Right forelimb (tissue), 1 donor: ENCODE measurements at regions not wholly inside any gene's neighbourhood (a gene's known extent, or its start where the extent isn't known, plus 50 kb on each side); places are given as distances from the start of the nearest gene placed in this dataset.
A peak's percentile ranks its signal among the peaks of the same experiment; 100 is the strongest.

Experiments used
- DNase-seq: peaks from one replicate; pipeline ENCODE4 v3.0.0-alpha.2; 2018

DNA sequence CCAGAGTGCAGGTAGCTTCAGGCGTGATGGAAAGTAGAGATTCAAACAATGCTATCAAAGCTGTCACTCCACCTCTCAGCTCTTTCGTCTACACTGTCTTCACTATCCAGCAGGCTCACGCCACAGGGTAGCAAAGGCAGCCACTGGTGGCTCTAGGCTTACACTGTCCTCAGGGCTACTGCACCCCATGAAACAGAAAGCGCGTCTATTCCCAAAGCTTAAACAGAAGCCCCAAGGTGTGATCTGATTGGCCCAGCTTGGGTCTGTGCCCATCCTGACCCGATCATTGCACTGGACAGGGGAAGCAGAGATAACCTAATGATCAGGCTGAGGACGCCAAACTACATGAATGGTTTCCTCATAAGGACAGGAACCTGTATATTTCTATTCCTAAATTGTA lies 100.1 kb downstream of the PDCL3 start:
- no peak for DNase-seq

DNA sequence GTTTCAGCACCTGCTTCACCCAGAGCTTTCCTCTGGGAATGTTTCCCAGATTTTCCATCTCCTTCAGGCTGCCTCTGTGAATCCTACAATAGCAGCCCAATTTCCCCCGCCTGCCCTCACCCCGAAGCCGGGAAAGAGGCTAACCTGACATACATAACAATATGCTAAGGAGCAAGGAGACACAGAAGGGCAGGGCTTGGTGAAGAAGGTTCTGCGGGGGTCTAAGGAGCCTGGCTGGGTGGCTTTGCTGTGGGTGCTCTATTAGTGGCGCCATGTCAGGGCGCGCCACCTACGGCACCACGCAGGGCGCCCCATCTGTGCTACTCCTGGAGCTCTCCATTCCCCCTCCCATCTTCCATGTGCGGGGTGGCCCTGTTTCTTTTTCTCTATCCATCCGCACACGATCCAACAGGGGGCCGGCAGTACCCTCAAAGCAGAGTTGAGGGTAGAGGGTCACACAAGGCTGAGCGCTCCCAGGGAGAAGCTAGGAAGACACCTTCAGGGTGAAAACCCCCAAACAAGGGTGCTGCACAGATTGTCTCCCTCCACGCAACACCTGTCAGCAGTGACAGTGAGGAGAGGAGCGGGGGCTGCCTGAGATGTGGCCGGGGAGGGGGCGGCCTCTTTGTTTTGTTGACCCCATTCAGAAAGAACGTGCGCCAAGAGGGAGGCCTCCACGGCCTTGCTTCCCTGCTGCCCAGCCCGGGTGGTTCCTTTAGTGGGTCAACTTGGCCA lies 101.4 kb downstream of the PDCL3 start:
- DNase-seq: no peak

DNA sequence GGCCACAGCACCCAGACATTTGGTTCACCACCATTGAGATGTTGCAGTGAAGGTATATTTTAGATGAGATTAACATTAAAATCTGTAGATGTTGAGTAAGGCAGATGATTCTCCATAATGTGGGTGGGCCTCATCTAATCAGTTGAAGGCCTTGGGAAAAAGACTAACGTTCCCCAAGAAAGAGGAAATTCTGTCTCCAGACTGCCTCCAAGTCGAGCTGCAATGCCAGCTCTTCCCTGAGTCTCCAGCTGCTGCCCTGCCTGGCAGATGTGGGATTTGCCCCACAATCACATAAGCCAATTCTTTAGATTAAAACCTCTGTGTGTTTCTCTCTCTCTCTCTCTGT lies 101.9 kb downstream of the PDCL3 start:
- no peak for DNase-seq

DNA sequence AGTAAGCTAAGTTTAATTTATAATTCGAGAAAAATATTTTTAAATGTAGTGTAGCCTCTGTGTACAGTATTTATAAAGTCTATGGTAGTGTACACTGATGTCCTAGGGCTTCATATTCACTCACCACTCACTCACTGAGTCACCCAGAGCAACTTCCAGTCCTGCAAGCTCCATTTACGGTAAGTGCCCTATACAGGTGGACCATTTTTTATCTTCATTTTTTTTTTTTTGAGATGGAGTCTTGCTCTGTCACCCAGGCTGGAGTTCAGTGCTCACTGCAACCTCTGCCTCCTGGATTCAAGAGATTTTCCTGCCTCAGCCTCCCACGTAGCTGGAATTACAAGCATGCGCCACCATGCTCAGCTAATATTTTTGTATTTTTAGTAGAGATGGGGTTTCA lies 104.2 kb downstream of the PDCL3 start:
- DNase-seq: no peak

DNA sequence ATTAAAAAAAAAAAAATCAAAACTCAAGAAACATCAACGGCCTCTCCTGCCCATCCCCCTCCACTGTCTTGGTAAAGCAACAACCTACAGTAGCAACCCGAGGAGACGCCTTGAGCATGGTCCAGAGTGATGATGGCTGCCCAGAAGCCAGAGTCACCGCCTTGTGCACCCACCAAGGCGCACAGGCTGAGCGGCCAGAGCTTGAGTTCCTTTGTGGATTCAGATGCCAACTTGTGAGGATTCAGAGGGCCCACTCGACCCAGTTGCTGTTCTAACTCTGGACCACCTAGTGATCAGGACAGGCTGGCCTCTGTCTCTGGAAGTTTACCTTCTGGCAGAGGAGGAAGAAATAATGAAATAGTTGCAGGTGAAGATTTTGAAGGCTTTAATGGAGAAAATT lies 105.0 kb downstream of the PDCL3 start:
- no peak for DNase-seq

DNA sequence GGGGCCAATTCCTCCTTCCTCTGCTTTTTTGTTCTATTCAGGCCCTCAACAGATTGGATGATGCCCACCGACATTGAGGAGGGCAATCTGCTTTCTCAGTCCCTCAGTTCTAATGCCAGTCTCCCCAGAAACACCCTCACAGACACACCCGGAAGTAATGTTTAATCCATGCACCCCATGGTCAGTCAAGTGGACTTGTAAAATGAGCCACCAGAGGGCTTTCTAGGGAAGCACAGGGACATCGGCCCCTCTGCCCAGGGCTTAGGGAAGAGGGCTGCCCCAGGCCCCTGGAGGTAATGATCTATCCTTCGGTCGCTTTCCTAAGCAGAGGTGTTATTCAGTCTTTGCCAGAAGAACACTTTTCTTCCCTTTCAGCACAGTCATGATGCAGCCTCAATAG lies 107.4 kb downstream of the PDCL3 start:
- no peak for DNase-seq

DNA sequence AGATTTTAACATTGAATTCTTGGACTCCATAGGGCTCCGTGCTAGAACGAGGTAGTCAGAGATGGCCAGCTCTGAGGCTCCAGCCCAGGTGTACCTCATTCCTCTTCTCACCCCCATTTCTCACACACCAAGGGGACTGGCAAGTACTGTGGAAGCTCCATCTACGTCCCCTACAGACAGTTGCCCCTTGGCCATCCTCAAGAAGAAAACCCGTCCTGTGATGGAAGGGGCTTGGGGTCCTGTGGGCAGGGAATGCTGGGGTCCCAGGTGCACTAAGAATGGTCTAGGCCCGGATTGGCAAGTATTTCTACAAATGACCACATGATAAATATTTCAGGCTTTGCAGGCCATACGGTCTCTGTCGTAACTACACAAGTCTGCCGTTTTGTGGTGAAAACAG lies 110.3 kb downstream of the PDCL3 start:
- DNase-seq: no peak

DNA sequence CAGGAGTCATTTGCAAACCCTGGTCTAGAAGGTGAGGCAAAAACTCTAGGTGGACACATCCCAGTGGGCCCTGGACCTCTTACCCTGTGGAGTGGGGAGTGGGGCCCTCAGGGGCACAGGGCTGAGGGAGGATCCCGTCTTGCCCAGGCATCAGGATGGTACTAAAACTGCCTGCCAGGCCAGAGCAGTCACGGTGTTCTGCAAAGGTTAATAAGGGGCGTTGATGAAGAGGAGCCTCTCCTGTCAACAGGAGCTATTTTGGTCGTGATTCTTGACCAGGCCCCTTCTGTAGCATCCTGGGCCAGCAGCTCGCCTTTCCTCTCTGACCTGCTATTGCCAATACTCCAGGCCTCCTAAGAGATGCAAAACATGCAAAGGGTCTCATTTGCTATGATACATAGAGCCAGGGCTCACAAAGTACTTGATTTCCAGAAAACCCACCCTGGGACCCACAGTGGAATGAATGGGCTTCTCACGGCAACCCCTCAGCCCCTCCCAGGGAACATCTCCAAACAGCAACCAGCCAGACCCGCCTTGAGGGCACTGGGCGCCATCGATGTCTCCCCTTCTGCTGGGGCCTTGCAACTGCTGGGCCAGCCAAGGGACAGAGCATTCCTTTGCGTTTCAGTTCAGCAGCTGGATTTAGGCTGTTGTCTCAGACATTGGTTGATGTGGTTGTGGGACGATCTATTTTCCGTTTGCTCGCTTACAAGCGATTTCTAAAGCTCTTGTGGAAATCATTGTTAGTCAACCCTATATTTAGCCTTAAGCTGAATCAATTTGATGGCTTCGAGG lies 111.1 kb downstream of the PDCL3 start:
- peak; percentile 49 for DNase-seq

DNA sequence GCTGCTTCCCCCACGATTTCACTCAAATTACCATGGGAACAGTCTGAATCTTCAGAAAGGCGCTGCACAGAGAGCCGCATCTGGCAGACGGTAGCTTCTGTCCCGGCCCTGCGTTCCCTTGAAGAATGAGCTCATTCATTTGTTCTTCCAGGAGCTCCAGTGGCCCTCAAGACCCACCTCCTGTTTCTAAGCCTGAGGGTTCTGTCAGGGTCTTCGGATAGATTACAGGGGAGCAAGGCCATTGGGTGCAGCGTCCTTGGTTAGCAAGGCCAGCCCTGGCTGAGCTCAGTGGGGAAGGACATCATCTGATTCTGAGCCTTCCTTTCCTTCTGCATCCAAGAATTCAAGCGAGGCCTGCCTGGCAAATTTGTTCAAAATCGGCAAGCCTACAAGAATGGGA lies 111.9 kb downstream of the PDCL3 start:
- no peak for DNase-seq

DNA sequence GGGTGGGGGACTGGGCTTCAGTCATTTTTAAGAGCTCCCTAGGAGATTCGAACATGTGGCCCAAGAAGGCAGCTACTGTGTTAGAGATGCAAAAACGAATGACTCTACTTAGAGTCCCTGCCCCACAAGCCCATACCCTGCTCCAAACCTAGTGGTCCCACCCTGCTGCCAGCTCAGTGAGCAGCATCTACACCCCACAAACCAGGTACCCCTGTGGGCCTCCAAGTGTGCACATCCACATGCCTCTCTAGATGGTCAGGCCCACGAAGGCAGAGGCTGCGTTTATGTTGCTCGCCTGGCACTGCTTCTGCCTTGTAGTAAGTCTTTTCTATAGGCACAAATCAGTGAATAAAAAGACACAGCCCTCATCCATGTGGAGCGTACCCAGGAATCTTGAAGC lies 112.6 kb downstream of the PDCL3 start:
- DNase-seq: no peak

DNA sequence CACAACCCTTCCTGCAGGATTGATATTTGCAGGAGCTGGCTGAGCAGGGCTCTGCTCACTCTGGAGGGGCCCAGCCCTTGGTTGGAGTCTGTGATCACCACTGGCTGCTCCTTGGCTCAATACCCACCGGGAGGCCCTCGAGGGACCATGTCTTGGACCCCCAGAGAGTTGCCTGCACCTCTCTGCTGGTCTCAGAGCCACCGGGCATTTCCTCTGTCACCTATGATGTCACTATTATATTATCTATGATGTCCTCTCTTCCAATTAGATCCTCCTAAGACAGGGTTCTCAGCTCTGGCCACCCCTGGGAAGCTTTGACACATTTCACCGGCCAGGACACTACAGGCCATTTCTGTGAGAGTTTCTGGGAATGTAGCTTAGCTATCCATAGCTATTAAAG lies 113.1 kb downstream of the PDCL3 start:
- DNase-seq: no peak

DNA sequence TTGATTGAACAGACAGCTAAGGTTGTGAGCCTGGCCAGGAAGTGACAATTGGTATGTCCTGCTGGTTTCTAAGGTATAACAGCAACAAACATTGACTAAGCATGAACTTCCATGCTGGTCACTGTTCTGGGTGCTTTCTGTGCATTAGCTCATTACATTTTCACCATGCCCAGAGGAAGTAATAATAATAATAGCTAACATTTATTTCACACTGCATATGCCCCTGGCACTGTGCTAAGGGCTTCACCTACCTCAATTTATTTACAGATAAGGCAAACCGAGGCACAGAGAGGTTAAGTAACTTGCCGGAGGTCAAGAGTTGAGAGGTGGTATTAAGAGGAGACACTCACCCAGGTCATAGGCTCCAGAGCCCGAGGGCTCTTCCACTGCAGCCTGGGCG lies 113.6 kb downstream of the PDCL3 start:
- DNase-seq: no peak

DNA sequence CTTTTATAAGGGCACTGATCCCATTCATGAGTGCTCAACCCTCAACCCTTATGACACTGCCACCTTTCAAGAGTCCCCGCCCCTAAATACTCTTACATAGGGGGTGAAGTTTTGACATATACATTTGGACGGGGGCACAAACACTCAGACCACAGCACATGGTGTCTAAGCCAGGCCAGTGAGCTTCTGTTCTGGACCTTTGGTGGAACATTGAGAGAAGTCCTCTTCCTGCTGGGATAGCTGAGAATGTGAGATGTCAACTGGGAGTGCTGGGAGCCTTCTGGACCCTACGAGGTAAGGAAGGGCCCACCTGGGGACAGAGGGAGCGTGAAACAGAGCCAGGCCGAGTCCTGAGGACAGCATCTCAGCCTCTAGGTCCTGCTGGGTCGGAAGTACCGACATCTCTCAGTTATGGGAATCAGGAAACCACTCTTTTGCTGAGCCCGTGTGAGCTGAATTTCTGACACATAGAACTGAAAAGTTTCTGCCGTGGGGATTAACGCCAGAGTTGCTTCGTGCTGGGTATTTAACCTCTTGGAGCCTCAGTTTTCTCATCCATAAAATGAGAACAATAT lies 114.9 kb downstream of the PDCL3 start:
- DNase-seq: no peak

DNA sequence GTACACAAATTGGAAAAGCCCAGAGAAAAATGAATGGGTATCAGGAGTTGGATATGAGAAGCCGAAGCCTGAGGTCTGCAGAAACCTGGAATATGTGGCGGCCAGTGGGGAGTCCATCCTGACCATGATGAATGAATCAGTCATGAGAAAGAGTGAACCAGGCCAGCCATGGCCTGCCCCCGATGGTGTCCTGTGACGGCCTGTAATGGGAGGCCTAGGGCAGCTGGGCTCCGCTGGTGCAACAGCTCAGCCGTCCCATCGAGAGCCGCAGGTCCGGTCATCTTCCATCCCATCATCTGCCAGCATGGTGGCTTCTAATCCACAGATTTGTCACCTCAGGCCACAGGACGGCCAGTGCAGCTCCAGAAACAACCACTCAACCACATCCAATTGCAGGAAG lies 116.4 kb downstream of the PDCL3 start:
- DNase-seq: no peak

DNA sequence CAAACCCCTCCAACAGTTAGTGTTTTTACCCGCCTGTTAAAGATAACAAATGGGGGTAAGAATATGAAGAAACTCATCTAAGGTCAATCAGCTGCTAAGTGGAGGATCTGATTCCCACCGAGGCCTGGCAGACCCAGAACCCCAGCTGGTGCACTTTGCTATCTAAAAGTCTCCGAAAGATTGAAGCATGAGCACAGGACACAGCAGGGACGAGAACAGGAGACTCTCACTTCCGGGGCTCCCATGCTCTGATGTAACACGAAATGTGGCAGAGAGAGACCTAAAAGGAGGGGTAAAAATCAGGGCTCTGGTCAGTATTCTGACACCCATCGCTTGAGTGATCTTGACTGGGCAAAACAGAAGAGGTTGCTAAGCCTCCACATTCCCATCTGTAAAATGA lies 119.7 kb downstream of the PDCL3 start:
- DNase-seq: no peak

DNA sequence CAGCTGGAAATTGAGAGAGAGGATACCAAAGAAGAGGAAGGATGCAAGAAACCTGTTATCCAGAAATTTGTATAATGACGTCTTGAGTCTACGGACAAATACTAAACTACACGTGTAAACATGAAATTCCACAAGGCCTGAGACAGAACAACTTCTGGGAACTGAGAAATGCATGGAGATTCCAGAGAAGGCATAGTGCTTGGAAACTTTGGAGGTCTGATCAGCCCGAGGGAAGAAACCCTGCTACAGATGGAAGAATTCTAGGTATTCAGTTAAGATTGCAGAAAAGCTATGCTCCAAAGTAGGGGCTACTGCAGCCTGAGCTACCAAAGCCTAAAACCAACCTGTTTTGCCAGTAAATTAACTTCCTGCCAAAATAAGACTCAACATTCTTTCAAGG lies 120.4 kb downstream of the PDCL3 start:
- DNase-seq: no peak

DNA sequence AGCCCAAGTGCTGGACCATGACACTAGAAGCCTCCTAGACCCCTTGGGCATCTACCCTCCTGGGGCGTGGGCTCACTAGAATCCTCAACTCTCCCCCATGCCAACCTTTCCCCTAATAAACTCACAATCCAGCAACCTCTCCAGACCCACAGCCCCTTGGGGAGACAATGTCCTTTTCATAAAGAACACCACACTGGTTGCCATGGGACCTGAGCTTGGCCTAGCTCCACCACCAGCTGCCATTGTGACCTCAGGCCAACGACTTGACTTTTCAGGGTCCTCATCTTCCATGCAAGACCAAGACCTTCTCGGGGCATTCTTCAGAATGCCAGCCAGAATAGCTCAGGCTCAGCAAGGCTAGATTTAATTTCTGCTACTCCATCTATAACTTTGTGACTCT lies 128.1 kb upstream of the NPAS2 start:
- no peak for DNase-seq

DNA sequence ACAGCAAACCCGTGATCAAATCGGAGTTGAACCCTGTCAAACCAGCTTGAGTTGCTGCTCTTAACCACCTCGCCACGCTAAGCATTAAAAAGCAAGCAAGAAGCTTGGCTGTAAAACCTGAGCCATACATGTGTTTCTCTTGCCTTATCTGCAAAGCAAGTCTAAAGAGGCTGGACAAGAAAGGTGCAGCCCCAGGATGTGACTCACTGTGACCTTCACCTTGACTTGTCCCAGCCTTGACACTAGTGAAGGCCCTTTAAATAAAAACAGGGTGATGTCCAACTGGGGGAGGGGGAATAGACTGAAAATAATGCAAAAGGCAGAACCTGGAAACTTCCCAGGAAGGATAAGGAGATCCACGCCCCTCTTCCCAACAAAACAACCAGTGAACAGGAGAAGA lies 127.6 kb upstream of the NPAS2 start:
- no peak for DNase-seq

DNA sequence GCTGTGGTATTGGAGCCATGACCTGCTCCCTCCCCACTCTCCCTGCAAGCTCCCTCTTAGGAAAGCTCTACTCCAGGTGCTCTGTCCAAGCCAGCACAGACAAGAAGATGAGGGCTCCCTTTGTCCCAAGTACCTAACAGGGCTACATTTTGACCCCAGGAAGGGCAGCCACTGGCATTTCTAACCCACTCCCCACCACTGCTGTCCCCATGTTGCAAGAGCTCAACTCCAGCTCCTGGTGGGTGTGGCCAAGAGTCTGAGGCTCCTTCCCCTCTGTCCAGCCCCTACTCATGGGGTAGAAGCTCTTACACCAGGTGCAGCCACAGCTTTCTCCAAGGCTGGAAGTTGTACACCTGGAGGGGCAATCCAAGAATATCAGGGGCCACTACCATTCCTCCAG lies 127.0 kb upstream of the NPAS2 start:
- DNase-seq: no peak

DNA sequence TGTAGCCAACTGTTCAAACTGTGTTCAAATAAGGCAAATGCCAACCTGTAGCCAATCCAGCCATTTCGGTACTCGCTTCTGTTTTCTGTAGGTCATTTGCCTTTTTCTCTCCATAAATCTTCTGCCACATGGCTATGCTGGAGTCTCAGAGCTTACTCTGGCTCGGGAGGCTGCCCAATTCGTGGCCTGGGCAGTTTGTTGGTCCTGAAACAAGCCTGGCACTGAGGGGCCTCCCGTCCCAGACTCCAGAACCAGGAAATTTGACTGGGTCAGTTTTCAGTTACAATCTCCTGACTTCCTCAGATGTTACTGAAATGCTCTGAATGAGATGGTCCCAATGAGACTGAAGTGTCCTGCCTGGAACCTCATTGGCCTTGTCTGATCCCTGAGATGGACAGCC lies 120.8 kb upstream of the NPAS2 start:
- no peak for DNase-seq

DNA sequence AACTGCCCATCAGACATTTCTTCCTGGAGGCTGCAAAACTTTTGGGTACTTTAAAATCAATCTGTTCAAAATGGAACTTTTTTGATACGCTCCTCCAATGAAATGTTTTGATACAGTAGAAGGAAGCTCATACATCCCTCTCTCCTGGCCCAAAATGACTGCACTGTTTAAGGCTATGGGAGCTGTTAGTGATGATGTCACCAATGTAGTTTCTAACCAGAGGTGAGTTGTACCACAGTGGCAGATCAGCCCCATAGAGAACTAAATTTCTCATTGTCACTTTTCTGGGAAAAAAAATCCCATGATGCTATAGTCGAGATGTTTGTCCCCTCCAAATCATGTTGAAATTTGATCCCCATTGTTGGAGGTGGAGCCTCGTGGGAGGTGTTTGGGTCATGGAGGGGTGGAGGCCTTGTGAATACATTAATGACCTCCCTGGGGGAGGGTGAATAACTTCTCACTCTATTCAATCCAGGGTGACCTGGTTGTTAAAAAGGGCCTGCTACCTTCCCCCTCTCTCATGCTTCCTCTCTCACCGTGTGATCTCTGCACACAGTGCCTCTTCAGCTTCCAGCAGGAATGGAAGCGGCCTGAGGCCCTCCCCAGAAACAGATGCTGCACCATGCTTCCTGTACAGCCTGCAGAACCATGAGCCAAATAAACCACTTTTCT lies 117.4 kb upstream of the NPAS2 start:
- DNase-seq: no peak

DNA sequence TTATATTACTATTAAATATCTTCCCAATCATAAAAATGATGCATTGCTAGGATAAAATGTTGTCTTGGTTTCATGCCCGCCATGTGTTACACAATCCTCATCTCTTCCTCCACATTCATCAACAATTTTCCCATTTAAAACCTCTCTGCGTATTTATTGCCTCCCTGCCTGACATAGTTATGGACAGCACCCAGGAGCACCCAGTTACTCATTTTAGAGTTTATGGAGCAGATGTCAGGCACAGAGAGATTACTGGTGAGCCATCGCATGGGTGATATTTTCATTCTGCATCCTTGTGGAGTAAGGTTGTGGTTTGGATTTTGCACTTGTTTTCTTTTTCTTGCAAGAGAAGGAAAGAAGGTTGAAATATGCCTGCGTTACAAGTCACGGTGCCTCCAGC lies 116.7 kb upstream of the NPAS2 start:
- no peak for DNase-seq

DNA sequence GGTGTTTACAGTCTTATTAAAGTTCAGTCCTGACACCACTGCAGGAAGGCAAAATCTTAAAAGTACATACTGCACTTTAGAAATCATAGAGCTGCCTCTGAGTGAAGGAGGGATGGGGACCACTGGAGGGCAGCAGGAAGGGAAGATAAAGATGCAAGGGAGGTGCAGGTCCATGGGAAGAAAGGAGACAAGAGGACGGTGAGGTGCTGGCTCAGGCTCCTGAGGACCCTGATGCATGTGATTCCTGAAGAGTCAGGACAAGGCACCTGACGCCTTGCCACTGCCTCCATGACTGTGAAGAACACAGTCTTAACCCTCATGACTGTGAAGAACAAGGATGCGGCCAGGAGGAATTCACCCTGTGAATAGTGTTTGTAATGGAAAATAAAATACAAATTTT lies 116.2 kb upstream of the NPAS2 start:
- DNase-seq: no peak

DNA sequence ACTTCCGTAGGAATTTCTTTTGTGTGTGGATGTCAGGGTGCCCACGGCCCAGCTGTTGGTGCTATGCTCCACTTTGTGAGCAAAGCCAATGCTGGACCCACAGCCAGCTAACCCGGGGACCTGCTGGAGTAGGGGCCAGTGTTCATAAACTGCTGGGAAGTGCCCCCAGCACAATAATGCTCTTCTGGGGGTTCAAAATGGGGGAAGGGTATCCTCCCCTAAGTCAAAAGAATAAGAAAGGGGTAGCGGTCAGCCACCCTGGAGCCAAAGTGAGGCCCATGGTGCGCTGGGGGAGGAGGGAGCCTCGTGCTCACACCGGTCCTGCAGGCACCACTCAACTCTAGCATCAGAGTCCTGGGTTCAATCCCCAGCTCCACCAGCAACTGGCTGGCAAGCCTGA lies 115.8 kb upstream of the NPAS2 start:
- no peak for DNase-seq
